ENCODE measurements at regions not wholly inside any gene's neighbourhood (a gene's known extent, or its start where the extent isn't known, plus 50 kb on each side); places are given as distances from the start of the nearest gene placed in this dataset.

DNA sequence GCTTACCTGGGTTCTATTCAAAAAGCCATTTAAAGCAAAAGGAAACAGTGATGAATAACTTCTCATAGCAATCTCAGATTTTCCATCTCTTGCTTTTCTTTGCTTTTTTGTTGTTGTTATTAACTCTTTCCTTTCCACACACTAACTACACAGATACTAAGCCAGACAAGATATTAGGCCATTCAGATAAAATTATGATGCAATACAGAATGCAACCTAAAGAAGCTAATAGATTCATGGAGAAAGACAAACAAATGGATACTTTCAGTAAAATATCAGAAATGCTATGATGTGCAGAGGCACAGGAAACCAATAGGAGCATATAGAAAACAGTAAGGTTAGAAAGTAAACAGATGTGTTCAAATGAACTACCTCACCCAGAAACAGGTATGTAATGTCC, 597.0 kb upstream of the ITGA1 start:
- Mint-ChIP-seq H3K4me1 (ENCODE audit: low read depth) (no peaks in the 10 kb centered on the region), H3K27ac (no peak overlapping the region), H3K4me3 (no peak overlapping the region), H3K27me3 (no peaks in the 10 kb centered on the region), H3K36me3 (ENCODE audit: low read depth) (no peaks in the 10 kb centered on the region), H3K9me3 (peaks cover 8% of the 10 kb centered on the region)
- intact Hi-C loops (cut with micrococcal nuclease) = no loop called here

DNA sequence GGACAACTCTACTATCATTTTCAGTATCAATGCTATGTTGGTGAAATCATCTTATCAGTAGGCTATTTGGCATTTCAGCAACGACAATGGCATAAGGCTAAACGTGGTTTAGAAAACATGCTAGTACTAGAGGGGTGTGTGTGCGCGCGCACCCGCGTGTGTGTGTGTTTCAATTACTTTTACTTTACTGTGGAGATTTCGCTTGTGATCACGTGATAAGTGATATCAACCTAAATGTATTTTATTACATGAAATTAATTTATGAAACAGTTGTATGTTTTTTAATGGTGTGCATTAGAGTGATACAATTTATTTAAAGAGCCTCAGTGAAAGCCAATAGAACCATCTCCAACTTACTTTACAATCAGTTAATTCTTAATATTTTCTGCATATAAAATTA, 587.9 kb upstream of the ITGA1 start:
- Mint-ChIP-seq H3K4me3 (no peak overlapping the region), H3K36me3 (ENCODE audit: low read depth) (no peaks in the 10 kb centered on the region), H3K4me1 (ENCODE audit: low read depth) (no peaks in the 10 kb centered on the region), H3K27me3 (no peaks in the 10 kb centered on the region), H3K9me3 (peaks cover 9% of the 10 kb centered on the region), H3K27ac (no peak overlapping the region)
- intact Hi-C loops (cut with micrococcal nuclease) = no loop called here

DNA sequence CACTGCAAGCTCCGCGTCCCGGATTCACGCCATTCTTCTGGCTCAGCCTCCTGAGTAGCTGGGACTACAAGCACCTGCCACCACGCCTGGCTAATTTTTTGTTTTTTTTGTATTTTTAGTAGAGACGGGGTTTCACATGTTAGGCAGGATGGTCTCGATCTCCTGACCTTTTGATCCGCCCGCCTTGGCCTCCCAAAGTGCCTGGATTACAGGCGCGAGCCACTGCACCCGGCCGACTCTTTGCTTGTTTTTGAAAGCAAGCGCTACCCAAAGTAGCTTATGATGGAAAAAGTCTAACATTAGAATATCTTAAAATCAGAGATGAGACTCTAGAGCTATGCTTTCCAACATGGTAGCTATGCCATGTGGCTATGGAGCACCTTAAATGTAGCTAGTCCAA, 585.5 kb upstream of the ITGA1 start:
- intact Hi-C loops (cut with micrococcal nuclease) = no loop called here
- Mint-ChIP-seq H3K9me3 (peaks cover 9% of the 10 kb centered on the region), H3K4me1 (ENCODE audit: low read depth) (no peaks in the 10 kb centered on the region), H3K27ac (no peak overlapping the region), H3K4me3 (no peak overlapping the region), H3K27me3 (no peaks in the 10 kb centered on the region), H3K36me3 (ENCODE audit: low read depth) (no peaks in the 10 kb centered on the region)

- H3K9me3 Mint-ChIP-seq = peaks cover 9% of the 10 kb centered on the region
- H3K4me3 Mint-ChIP-seq = no peak overlapping the region
- H3K4me1 Mint-ChIP-seq (ENCODE audit: low read depth) = no peaks in the 10 kb centered on the region
- intact Hi-C loops (cut with micrococcal nuclease) = no loop called here
- no peaks in the 10 kb centered on the region for H3K36me3 Mint-ChIP-seq (ENCODE audit: low read depth)
- H3K27ac Mint-ChIP-seq = no peak overlapping the region
- H3K27me3 Mint-ChIP-seq = no peaks in the 10 kb centered on the region
These were observed 583.4 kb upstream of the ITGA1 start for GRCh38 chr5:52204310-52204709.
